Astrocyte (in vitro differentiated cells and primary cell): ENCODE measurements at regions not wholly inside any gene's neighbourhood (a gene's known extent, or its start where the extent isn't known, plus 50 kb on each side); places are given as distances from the start of the nearest gene placed in this dataset.

Source experiments
- DNase-seq: peaks from one replicate; pipeline ENCODE4 v3.0.0-alpha.2; 2010; ENCODE audit warnings: low read depth
- FAIRE-seq: peaks from 2 replicates; lab custom pipeline; 2011; peaks lifted over from hg19 to GRCh38; lab: Jason Lieb, UNC
- H2AFZ ChIP-seq: 2 replicates; pipeline ENCODE4 v1.6.0; 2012; ENCODE audit warnings: low read depth, low read length, inconsistent platforms
- H3K27ac ChIP-seq: 2 replicates; pipeline ENCODE4 v1.5.1; 2011; ENCODE audit warnings: low read depth, low read length, inconsistent platforms
- H3K27me3 ChIP-seq: 2 replicates; pipeline ENCODE4 v1.6.0; 2011; ENCODE audit warnings: low read length, inconsistent platforms; ENCODE audit not compliant: insufficient read depth
- H3K36me3 ChIP-seq: 2 replicates; pipeline ENCODE4 v1.5.1; 2011; ENCODE audit warnings: low read length, inconsistent platforms; ENCODE audit not compliant: insufficient read depth
- H3K4me1 ChIP-seq: 2 replicates; pipeline ENCODE4 v1.5.1; 2011; ENCODE audit warnings: low read length, inconsistent platforms; ENCODE audit not compliant: insufficient read depth
- H3K4me2 ChIP-seq: 2 replicates; pipeline ENCODE4 v1.6.0; 2012; ENCODE audit warnings: low read length, inconsistent platforms
- H3K4me3 ChIP-seq: 2 replicates; pipeline ENCODE4 v1.5.1; 2011; ENCODE audit warnings: low read depth, mild to moderate bottlenecking, low read length, inconsistent platforms; ENCODE audit not compliant: insufficient read depth
- H3K79me2 ChIP-seq: 2 replicates; pipeline ENCODE4 v1.6.0; 2012; ENCODE audit warnings: mild to moderate bottlenecking, low read length, inconsistent platforms; ENCODE audit not compliant: insufficient read depth
- H3K9ac ChIP-seq: 2 replicates; pipeline ENCODE4 v1.6.0; 2012; ENCODE audit warnings: mild to moderate bottlenecking, low read length, inconsistent platforms
- H3K9me3 ChIP-seq: 2 replicates; pipeline ENCODE4 v1.5.1; 2012; ENCODE audit warnings: low read depth, mild to moderate bottlenecking, low read length, inconsistent platforms; ENCODE audit not compliant: insufficient read depth
- H4K20me1 ChIP-seq: 2 replicates; pipeline ENCODE4 v1.6.0; 2012; ENCODE audit warnings: low read length, inconsistent platforms; ENCODE audit not compliant: insufficient read depth
- H3K27ac Mint-ChIP-seq: one replicate; pipeline ENCODE4 v1.8.0; 2021; ENCODE audit warnings: mild to moderate bottlenecking, mixed read lengths; ENCODE audit not compliant: unreplicated experiment
- H3K27me3 Mint-ChIP-seq: one replicate; pipeline ENCODE4 v1.8.0; 2021; ENCODE audit warnings: low read depth, mixed read lengths; ENCODE audit not compliant: unreplicated experiment
- H3K36me3 Mint-ChIP-seq: one replicate; pipeline ENCODE4 v1.8.0; 2021; ENCODE audit warnings: low read depth, mixed read lengths; ENCODE audit not compliant: unreplicated experiment
- H3K4me1 Mint-ChIP-seq: one replicate; pipeline ENCODE4 v1.8.0; 2021; ENCODE audit warnings: low read depth, mixed read lengths; ENCODE audit not compliant: unreplicated experiment
- H3K4me3 Mint-ChIP-seq: one replicate; pipeline ENCODE4 v1.8.0; 2021; ENCODE audit warnings: mild to moderate bottlenecking, moderate library complexity, mixed read lengths; ENCODE audit not compliant: unreplicated experiment
- H3K9me3 Mint-ChIP-seq: one replicate; pipeline ENCODE4 v1.8.0; 2021; ENCODE audit warnings: mild to moderate bottlenecking, mixed read lengths; ENCODE audit not compliant: unreplicated experiment
- CTCF ChIP-seq: IDR thresholded peaks from 2 replicates; pipeline ENCODE4 v1.5.1; 2011; ENCODE audit warnings: low read depth, mild to moderate bottlenecking, inconsistent platforms, low read length, moderate library complexity; ENCODE audit not compliant: insufficient read depth
- EZH2 ChIP-seq: IDR thresholded peaks from 2 replicates; pipeline ENCODE4 v1.6.1; 2012; ENCODE audit warnings: mild to moderate bottlenecking, low read length, inconsistent platforms; ENCODE audit not compliant: insufficient read depth

DNA sequence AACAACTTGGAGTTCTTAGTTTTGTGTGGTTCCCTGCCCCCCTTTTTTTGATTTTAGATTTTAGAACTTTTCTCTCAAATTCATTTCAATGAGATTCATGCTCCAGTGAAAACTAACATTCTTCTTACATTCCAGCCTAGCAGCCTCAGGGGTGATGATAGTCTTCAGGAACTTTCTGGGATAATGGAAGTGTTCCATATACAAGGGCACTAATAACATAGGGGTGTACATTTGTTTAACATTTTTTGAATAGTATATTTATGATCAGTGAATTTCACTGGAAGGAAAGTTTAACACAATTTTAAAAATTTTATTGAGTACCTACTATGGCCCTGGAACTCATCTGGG is 61.4 kb upstream of the ZNF648 start:
- H3K27ac ChIP-seq: no peak overlapping the region
- H3K9ac ChIP-seq: no peak overlapping the region
- peaks cover 2% of the 10 kb centered on the region for H3K27me3 ChIP-seq
- H2AFZ ChIP-seq: no peak overlapping the region
- H3K36me3 Mint-ChIP-seq: no peaks in the 10 kb centered on the region
- no peak overlapping the region for H3K4me2 ChIP-seq
- no peak overlapping the region for H3K4me3 ChIP-seq
- FAIRE-seq (no peak), DNase-seq (no peak)
- H4K20me1 ChIP-seq: peaks cover 3% of the 10 kb centered on the region
- H3K79me2 ChIP-seq: no peaks in the 10 kb centered on the region
- no peaks in the 10 kb centered on the region for H3K9me3 ChIP-seq
- no peaks in the 10 kb centered on the region for H3K9me3 Mint-ChIP-seq
- peaks cover 16% of the 10 kb centered on the region for H3K4me1 ChIP-seq
- no peak overlapping the region for H3K4me3 Mint-ChIP-seq
- no peaks in the 10 kb centered on the region for H3K36me3 ChIP-seq
- TF ChIP-seq EZH2 (no peak), CTCF (no peak)
- H3K4me1 Mint-ChIP-seq: peaks cover 33% of the 10 kb centered on the region
- no peaks in the 10 kb centered on the region for H3K27me3 Mint-ChIP-seq
- peak overlapping the region; percentile 75 for H3K27ac Mint-ChIP-seq

DNA sequence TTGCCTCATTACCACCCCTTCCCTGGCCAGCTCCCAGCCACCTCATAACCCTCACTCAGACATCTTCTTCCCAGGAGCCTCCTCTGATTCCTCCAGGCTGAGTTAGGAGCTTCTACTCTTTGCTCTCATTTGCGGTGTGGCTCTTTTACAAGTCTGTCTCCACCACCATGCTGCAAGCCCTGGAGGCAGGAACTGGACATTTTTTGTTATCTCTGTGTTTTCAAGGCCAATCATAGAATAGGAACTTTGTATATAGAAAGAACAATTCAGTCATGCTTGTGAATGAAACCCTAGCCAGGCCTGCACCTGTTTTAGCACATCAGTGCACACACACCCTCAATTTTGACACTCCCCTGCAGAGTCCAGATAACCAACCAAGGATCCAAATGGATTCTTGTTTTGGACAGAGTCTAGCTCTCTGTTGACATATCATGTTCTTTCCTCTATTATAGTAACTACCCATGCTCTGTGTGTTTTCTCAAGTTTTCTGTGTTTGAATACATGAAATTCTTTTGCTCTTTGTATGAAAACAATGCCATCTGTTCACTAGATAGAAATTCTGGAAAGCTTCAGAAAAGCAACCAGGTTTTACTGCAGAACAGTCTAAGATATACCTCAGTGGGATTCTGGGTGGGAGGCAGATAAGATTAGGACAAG is 60.9 kb upstream of the ZNF648 start:
- Histone ChIP-seq H3K4me3 (no peak overlapping the region), H2AFZ (no peak overlapping the region), H3K27me3 (peaks cover 2% of the 10 kb centered on the region), H3K36me3 (no peaks in the 10 kb centered on the region), H3K79me2 (no peaks in the 10 kb centered on the region), H3K4me2 (no peak overlapping the region), H4K20me1 (peaks cover 3% of the 10 kb centered on the region), H3K27ac (no peak overlapping the region), H3K4me1 (peaks cover 16% of the 10 kb centered on the region), H3K9ac (no peak overlapping the region), H3K9me3 (no peaks in the 10 kb centered on the region)
- H3K36me3 Mint-ChIP-seq: no peaks in the 10 kb centered on the region
- H3K4me1 Mint-ChIP-seq: peaks cover 33% of the 10 kb centered on the region
- no peak overlapping the region for H3K4me3 Mint-ChIP-seq
- DNase-seq: no peak
- H3K27ac Mint-ChIP-seq: peak overlapping the region; percentile 75
- FAIRE-seq: no peak
- TF ChIP-seq EZH2: no peak
- no peak for TF ChIP-seq CTCF
- H3K9me3 Mint-ChIP-seq: no peaks in the 10 kb centered on the region
- H3K27me3 Mint-ChIP-seq: no peaks in the 10 kb centered on the region

GRCh38 chr1:182121787-182122186 is 60.3 kb upstream of the ZNF648 start:
- Histone ChIP-seq H3K27me3 (peaks cover 2% of the 10 kb centered on the region), H3K4me2 (no peak overlapping the region), H3K4me3 (no peak overlapping the region), H3K27ac (no peak overlapping the region), H3K36me3 (no peaks in the 10 kb centered on the region), H3K9me3 (no peaks in the 10 kb centered on the region), H4K20me1 (peaks cover 3% of the 10 kb centered on the region), H3K79me2 (no peaks in the 10 kb centered on the region), H3K9ac (no peak overlapping the region), H3K4me1 (peaks cover 16% of the 10 kb centered on the region), H2AFZ (no peak overlapping the region)
- Mint-ChIP-seq H3K4me1 (peaks cover 33% of the 10 kb centered on the region), H3K4me3 (no peak overlapping the region), H3K27ac (peak overlapping the region; percentile 75), H3K36me3 (no peaks in the 10 kb centered on the region), H3K27me3 (no peaks in the 10 kb centered on the region), H3K9me3 (no peaks in the 10 kb centered on the region)
- TF ChIP-seq EZH2 (no peak), CTCF (no peak)
- DNase-seq (no peak), FAIRE-seq (no peak)
